ENCODE measurements at regions not wholly inside any gene's neighbourhood (a gene's known extent, or its start where the extent isn't known, plus 50 kb on each side); places are given as distances from the start of the nearest gene placed in this dataset.

GRCh38 chr2:79453918-79454317 is 58.9 kb upstream of the CTNNA2 start:
- peaks cover 9% of the 10 kb centered on the region for H3K4me1 ChIP-seq (ENCODE audit: control insufficient read depth, low read depth, low read length)

GRCh38 chr2:79452651-79453050 is 60.2 kb upstream of the CTNNA2 start:
- Histone ChIP-seq H3K9me3 (ENCODE audit: control insufficient read depth, low read depth, low read length) (no peaks in the 10 kb centered on the region), H3K27me3 (ENCODE audit: control insufficient read depth, insufficient read depth, low read length) (no peaks in the 10 kb centered on the region), H3K4me3 (ENCODE audit: low read length) (no peak overlapping the region), H3K27ac (ENCODE audit: low read length) (no peak overlapping the region), H3K36me3 (ENCODE audit: control insufficient read depth, low read depth, low read length) (no peaks in the 10 kb centered on the region), H3K4me1 (ENCODE audit: control insufficient read depth, low read depth, low read length) (peaks cover 15% of the 10 kb centered on the region), H3K9ac (ENCODE audit: low read length) (no peak overlapping the region)

More at GRCh38 chr2:79453918-79454317, 58.9 kb upstream of the CTNNA2 start:
- H3K27me3 ChIP-seq (ENCODE audit: control insufficient read depth, insufficient read depth, low read length): no peaks in the 10 kb centered on the region
- no peaks in the 10 kb centered on the region for H3K9me3 ChIP-seq (ENCODE audit: control insufficient read depth, low read depth, low read length)
- H3K9ac ChIP-seq (ENCODE audit: low read length): no peak overlapping the region
- no peak overlapping the region for H3K27ac ChIP-seq (ENCODE audit: low read length)
- no peak overlapping the region for H3K4me3 ChIP-seq (ENCODE audit: low read length)
- H3K36me3 ChIP-seq (ENCODE audit: control insufficient read depth, low read depth, low read length): no peaks in the 10 kb centered on the region

GRCh38 chr2:79447463-79447862 is 65.4 kb upstream of the CTNNA2 start:
- no peak overlapping the region for H3K4me3 ChIP-seq (ENCODE audit: low read length)
- no peaks in the 10 kb centered on the region for H3K9me3 ChIP-seq (ENCODE audit: control insufficient read depth, low read depth, low read length)
- no peak overlapping the region for H3K9ac ChIP-seq (ENCODE audit: low read length)
- no peaks in the 10 kb centered on the region for H3K27me3 ChIP-seq (ENCODE audit: control insufficient read depth, insufficient read depth, low read length)
- H3K27ac ChIP-seq (ENCODE audit: low read length): no peak overlapping the region
- H3K36me3 ChIP-seq (ENCODE audit: control insufficient read depth, low read depth, low read length): no peaks in the 10 kb centered on the region
- H3K4me1 ChIP-seq (ENCODE audit: control insufficient read depth, low read depth, low read length): peaks cover 20% of the 10 kb centered on the region

- Histone ChIP-seq H3K27me3 (ENCODE audit: control insufficient read depth, insufficient read depth, low read length) (no peaks in the 10 kb centered on the region), H3K36me3 (ENCODE audit: control insufficient read depth, low read depth, low read length) (no peaks in the 10 kb centered on the region), H3K4me3 (ENCODE audit: low read length) (no peak overlapping the region), H3K27ac (ENCODE audit: low read length) (no peak overlapping the region), H3K4me1 (ENCODE audit: control insufficient read depth, low read depth, low read length) (peaks cover 20% of the 10 kb centered on the region), H3K9ac (ENCODE audit: low read length) (no peak overlapping the region), H3K9me3 (ENCODE audit: control insufficient read depth, low read depth, low read length) (no peaks in the 10 kb centered on the region)
Observed at GRCh38 chr2:79446313-79446712, 66.5 kb upstream of the CTNNA2 start.

- H3K9ac ChIP-seq (ENCODE audit: low read length): peak overlapping the region; percentile 20
- H3K27ac ChIP-seq (ENCODE audit: low read length): no peak overlapping the region
- H3K36me3 ChIP-seq (ENCODE audit: control insufficient read depth, low read depth, low read length): no peaks in the 10 kb centered on the region
- H3K9me3 ChIP-seq (ENCODE audit: control insufficient read depth, low read depth, low read length): no peaks in the 10 kb centered on the region
- no peaks in the 10 kb centered on the region for H3K27me3 ChIP-seq (ENCODE audit: control insufficient read depth, insufficient read depth, low read length)
- H3K4me1 ChIP-seq (ENCODE audit: control insufficient read depth, low read depth, low read length): peaks cover 15% of the 10 kb centered on the region
- peak overlapping the region; percentile 15 for H3K4me3 ChIP-seq (ENCODE audit: low read length)
Observed at GRCh38 chr2:79437433-79438267, 75.2 kb upstream of the CTNNA2 start.

GRCh38 chr2:79434362-79434761 is 78.5 kb upstream of the CTNNA2 start:
- H3K4me3 ChIP-seq (ENCODE audit: low read length): no peak overlapping the region
- peaks cover 19% of the 10 kb centered on the region for H3K4me1 ChIP-seq (ENCODE audit: control insufficient read depth, low read depth, low read length)
- no peaks in the 10 kb centered on the region for H3K36me3 ChIP-seq (ENCODE audit: control insufficient read depth, low read depth, low read length)
- no peak overlapping the region for H3K27ac ChIP-seq (ENCODE audit: low read length)
- H3K27me3 ChIP-seq (ENCODE audit: control insufficient read depth, insufficient read depth, low read length): no peaks in the 10 kb centered on the region
- no peak overlapping the region for H3K9ac ChIP-seq (ENCODE audit: low read length)
- no peaks in the 10 kb centered on the region for H3K9me3 ChIP-seq (ENCODE audit: control insufficient read depth, low read depth, low read length)

- Histone ChIP-seq H3K27ac (ENCODE audit: low read length) (no peak overlapping the region), H3K4me3 (ENCODE audit: low read length) (no peak overlapping the region), H3K4me1 (ENCODE audit: control insufficient read depth, low read depth, low read length) (peaks cover 22% of the 10 kb centered on the region), H3K27me3 (ENCODE audit: control insufficient read depth, insufficient read depth, low read length) (no peaks in the 10 kb centered on the region), H3K9ac (ENCODE audit: low read length) (no peak overlapping the region), H3K9me3 (ENCODE audit: control insufficient read depth, low read depth, low read length) (no peaks in the 10 kb centered on the region), H3K36me3 (ENCODE audit: control insufficient read depth, low read depth, low read length) (no peaks in the 10 kb centered on the region)
Observed at GRCh38 chr2:79432731-79433146, 80.1 kb upstream of the CTNNA2 start.

GRCh38 chr2:79428745-79429144 is 84.1 kb upstream of the CTNNA2 start:
- peaks cover 19% of the 10 kb centered on the region for H3K4me1 ChIP-seq (ENCODE audit: control insufficient read depth, low read depth, low read length)
- no peak overlapping the region for H3K27ac ChIP-seq (ENCODE audit: low read length)
- H3K9me3 ChIP-seq (ENCODE audit: control insufficient read depth, low read depth, low read length): no peaks in the 10 kb centered on the region
- no peak overlapping the region for H3K9ac ChIP-seq (ENCODE audit: low read length)
- no peak overlapping the region for H3K4me3 ChIP-seq (ENCODE audit: low read length)
- no peaks in the 10 kb centered on the region for H3K36me3 ChIP-seq (ENCODE audit: control insufficient read depth, low read depth, low read length)
- H3K27me3 ChIP-seq (ENCODE audit: control insufficient read depth, insufficient read depth, low read length): no peaks in the 10 kb centered on the region

- no peak overlapping the region for H3K9ac ChIP-seq (ENCODE audit: low read length)
- H3K27ac ChIP-seq (ENCODE audit: low read length): no peak overlapping the region
- H3K4me1 ChIP-seq (ENCODE audit: control insufficient read depth, low read depth, low read length): no peaks in the 10 kb centered on the region
- H3K4me3 ChIP-seq (ENCODE audit: low read length): no peak overlapping the region
- no peaks in the 10 kb centered on the region for H3K9me3 ChIP-seq (ENCODE audit: control insufficient read depth, low read depth, low read length)
- H3K27me3 ChIP-seq (ENCODE audit: control insufficient read depth, insufficient read depth, low read length): no peaks in the 10 kb centered on the region
- H3K36me3 ChIP-seq (ENCODE audit: control insufficient read depth, low read depth, low read length): no peaks in the 10 kb centered on the region
Observed at GRCh38 chr2:79414690-79415089, 98.2 kb upstream of the CTNNA2 start.

- Histone ChIP-seq H3K27me3 (ENCODE audit: control insufficient read depth, insufficient read depth, low read length) (no peaks in the 10 kb centered on the region), H3K4me3 (ENCODE audit: low read length) (no peak overlapping the region), H3K9ac (ENCODE audit: low read length) (no peak overlapping the region), H3K9me3 (ENCODE audit: control insufficient read depth, low read depth, low read length) (no peaks in the 10 kb centered on the region), H3K4me1 (ENCODE audit: control insufficient read depth, low read depth, low read length) (peaks cover 11% of the 10 kb centered on the region), H3K36me3 (ENCODE audit: control insufficient read depth, low read depth, low read length) (no peaks in the 10 kb centered on the region), H3K27ac (ENCODE audit: low read length) (no peak overlapping the region)
Observed at GRCh38 chr2:79394485-79394859, 118.4 kb upstream of the CTNNA2 start.

- Histone ChIP-seq H3K4me3 (ENCODE audit: low read length) (no peak overlapping the region), H3K9me3 (ENCODE audit: control insufficient read depth, low read depth, low read length) (no peaks in the 10 kb centered on the region), H3K36me3 (ENCODE audit: control insufficient read depth, low read depth, low read length) (no peaks in the 10 kb centered on the region), H3K27ac (ENCODE audit: low read length) (peak overlapping the region; percentile 16), H3K27me3 (ENCODE audit: control insufficient read depth, insufficient read depth, low read length) (no peaks in the 10 kb centered on the region), H3K4me1 (ENCODE audit: control insufficient read depth, low read depth, low read length) (peaks cover 11% of the 10 kb centered on the region), H3K9ac (ENCODE audit: low read length) (peak overlapping the region; percentile 4)
Observed at GRCh38 chr2:79393806-79394484, 118.9 kb upstream of the CTNNA2 start.

Measured in iPS-18a (cell line).